NT2/D1 (cell line): ENCODE measurements at regions not wholly inside any gene's neighbourhood (a gene's known extent, or its start where the extent isn't known, plus 50 kb on each side); places are given as distances from the start of the nearest gene placed in this dataset.

ENCODE experiments used
- YY1 ChIP-seq: IDR thresholded peaks from 2 replicates; pipeline ENCODE4 v1.6.1; 2011; ENCODE audit not compliant: insufficient read length, insufficient read depth
- ZNF274 ChIP-seq: IDR thresholded peaks from 2 replicates; pipeline ENCODE4 v1.6.1; 2011; ENCODE audit warnings: mild to moderate bottlenecking, low read depth, low read length

- TF ChIP-seq ZNF274 = no peak
- no peak for TF ChIP-seq YY1
Observed at GRCh38 chr10:85204814-85205213, 876.4 kb downstream of the CCSER2 start.
